ENCODE measurements at regions not wholly inside any gene's neighbourhood (a gene's known extent, or its start where the extent isn't known, plus 50 kb on each side); places are given as distances from the start of the nearest gene placed in this dataset.
"Not testable (repeated sequence)": the region's sequence is repeated elsewhere in the genome, so short reads cannot be mapped to it uniquely, and the experiment has no call there.

- DNase-seq (ENCODE audit: extremely low read depth in 1 of 4, low spot score in 3 of 4) (no peak), FAIRE-seq (no peak)
These were observed 455.0 kb downstream of the GJA1 start for GRCh38 chr6:121890307-121890910.

GRCh38 chr6:121895731-121896130 lies 460.3 kb downstream of the GJA1 start:
- ATAC-seq; H3K27me3 ChIP-seq (ENCODE audit: control insufficient read depth in 2 of 2, insufficient read depth in 2 of 2, low read length in 2 of 2); H4K20me1 ChIP-seq (replicated peaks; ENCODE audit: control insufficient read depth, insufficient read depth, low read length); H3K9ac ChIP-seq (ENCODE audit: insufficient read depth in 1 of 2, low read depth in 2 of 2, low read length in 2 of 2); H3K4me3 ChIP-seq; H3K4me2 ChIP-seq (ENCODE audit: insufficient read depth, low read length); H3K9me1 ChIP-seq (ENCODE audit: control insufficient read depth, insufficient read depth, low read length); H3K4me1 ChIP-seq (replicated peaks in 1 of 2; ENCODE audit: control insufficient read depth in 2 of 2, insufficient read depth in 2 of 2, low read length in 2 of 2); H3K27ac ChIP-seq (ENCODE audit: extremely low read depth, low read depth, low read length); H3K9me3 ChIP-seq (replicated peaks; ENCODE audit: control insufficient read depth, insufficient read depth, low read depth, low read length); H2AFZ ChIP-seq (ENCODE audit: low read depth, low read length); CTCF ChIA-PET (ENCODE audit: low intra/inter-chr PET ratio); H3K79me2 ChIP-seq (ENCODE audit: control insufficient read depth, insufficient read depth, low read length); H3K36me3 ChIP-seq (ENCODE audit: control insufficient read depth, insufficient read depth, low read length); BruUV-seq (replicated peaks); DNase-seq (ENCODE audit: extremely low read depth in 1 of 4, low spot score in 3 of 4); POLR2A ChIA-PET; intact Hi-C loops (cut with micrococcal nuclease); in situ Hi-C loops (cut with MboI); FAIRE-seq: not testable (repeated sequence)
- WGBS (ENCODE audit: insufficient coverage, low coverage, missing lambda C conversion rate), result 0% methylated on average over 5 of the region's 5 CpGs

More at GRCh38 chr6:121890307-121890910, 455.0 kb downstream of the GJA1 start:
- Histone ChIP-seq H3K27ac (ENCODE audit: extremely low read depth, low read depth, low read length) (no peak overlapping the region), H3K9me3 (replicated peaks; ENCODE audit: control insufficient read depth, insufficient read depth, low read depth, low read length) (no peaks in the 10 kb centered on the region; the same call in 1 of the 2 replicates), H3K27me3 (ENCODE audit: control insufficient read depth in 2 of 2, insufficient read depth in 2 of 2, low read length in 2 of 2) (no peaks in the 10 kb centered on the region), H2AFZ (ENCODE audit: low read depth, low read length) (no peak overlapping the region), H3K4me2 (ENCODE audit: insufficient read depth, low read length) (no peak overlapping the region), H4K20me1 (replicated peaks; ENCODE audit: control insufficient read depth, insufficient read depth, low read length) (no peaks in the 10 kb centered on the region), H3K9me1 (ENCODE audit: control insufficient read depth, insufficient read depth, low read length) (no peaks in the 10 kb centered on the region), H3K79me2 (ENCODE audit: control insufficient read depth, insufficient read depth, low read length) (no peaks in the 10 kb centered on the region), H3K36me3 (ENCODE audit: control insufficient read depth, insufficient read depth, low read length) (no peaks in the 10 kb centered on the region), H3K4me1 (replicated peaks in 1 of 2; ENCODE audit: control insufficient read depth in 2 of 2, insufficient read depth in 2 of 2, low read length in 2 of 2) (no peaks in the 10 kb centered on the region), H3K4me3 (no peak overlapping the region), H3K9ac (ENCODE audit: insufficient read depth in 1 of 2, low read depth in 2 of 2, low read length in 2 of 2) (no peak overlapping the region)
- no peak for TF ChIP-seq CEBPZ (IDR thresholded peaks at IDR 0.05; ENCODE audit: borderline replicate concordance, low read depth, low read length)
- no peak for TF ChIP-seq TCF15 (CRISPR knock-in tag; IDR thresholded peaks at IDR 0.05)
- TF ChIP-seq ZNF77 (CRISPR knock-in tag; IDR thresholded peaks at IDR 0.05), result no peak
- TF ChIP-seq KDM1A (IDR thresholded peaks at IDR 0.05), result no peak
- TF ChIP-seq BCOR (IDR thresholded peaks at IDR 0.05), result no peak
- TF ChIP-seq BRCA1 (IDR thresholded peaks at IDR 0.05), result no peak
- no peak for TF ChIP-seq BRCA1 (CRISPR knock-in tag; IDR thresholded peaks at IDR 0.05)
- TF ChIP-seq NFATC3 (IDR thresholded peaks at IDR 0.05), result no peak
- TF ChIP-seq CHCHD3 (CRISPR knock-in tag; IDR thresholded peaks at IDR 0.05), result no peak
- ATAC-seq, result no peak
- ChIA-PET CTCF (ENCODE audit: low intra/inter-chr PET ratio) (no interaction called here), POLR2A (no interaction called here)
- intact Hi-C loops (cut with micrococcal nuclease), result no loop called here
- in situ Hi-C loops (cut with MboI), result no loop called here
- 0% methylated on average over 2 of the region's 2 CpGs for WGBS (ENCODE audit: insufficient coverage, low coverage, missing lambda C conversion rate)
- no TSS peak for BruUV-seq (replicated peaks)

Measured in K562 (cell line).